ENCODE measurements at regions not wholly inside any gene's neighbourhood (a gene's known extent, or its start where the extent isn't known, plus 50 kb on each side); places are given as distances from the start of the nearest gene placed in this dataset.

DNA sequence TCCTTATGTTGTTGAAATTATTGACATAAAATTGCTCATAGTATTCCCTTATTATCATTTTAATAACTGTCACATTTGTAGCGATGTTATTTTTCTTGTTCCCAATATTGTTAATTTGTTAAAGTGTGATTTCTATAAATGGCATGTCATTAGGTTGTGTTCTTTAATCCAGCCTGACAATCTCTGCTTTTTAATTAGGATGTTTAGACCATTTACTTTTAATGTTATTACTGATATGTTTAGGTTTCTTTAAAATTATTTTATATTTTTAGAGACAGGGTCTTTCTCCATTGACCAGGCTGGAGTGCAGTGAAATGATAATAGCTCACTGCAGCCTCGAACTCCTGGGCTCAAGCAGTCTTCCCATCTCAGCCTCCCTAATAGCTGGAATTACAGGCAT is 408.5 kb downstream of the DLEU7 start:
- CTCF ChIA-PET, result no interaction called here
- TF ChIP-seq, protein P1, sequence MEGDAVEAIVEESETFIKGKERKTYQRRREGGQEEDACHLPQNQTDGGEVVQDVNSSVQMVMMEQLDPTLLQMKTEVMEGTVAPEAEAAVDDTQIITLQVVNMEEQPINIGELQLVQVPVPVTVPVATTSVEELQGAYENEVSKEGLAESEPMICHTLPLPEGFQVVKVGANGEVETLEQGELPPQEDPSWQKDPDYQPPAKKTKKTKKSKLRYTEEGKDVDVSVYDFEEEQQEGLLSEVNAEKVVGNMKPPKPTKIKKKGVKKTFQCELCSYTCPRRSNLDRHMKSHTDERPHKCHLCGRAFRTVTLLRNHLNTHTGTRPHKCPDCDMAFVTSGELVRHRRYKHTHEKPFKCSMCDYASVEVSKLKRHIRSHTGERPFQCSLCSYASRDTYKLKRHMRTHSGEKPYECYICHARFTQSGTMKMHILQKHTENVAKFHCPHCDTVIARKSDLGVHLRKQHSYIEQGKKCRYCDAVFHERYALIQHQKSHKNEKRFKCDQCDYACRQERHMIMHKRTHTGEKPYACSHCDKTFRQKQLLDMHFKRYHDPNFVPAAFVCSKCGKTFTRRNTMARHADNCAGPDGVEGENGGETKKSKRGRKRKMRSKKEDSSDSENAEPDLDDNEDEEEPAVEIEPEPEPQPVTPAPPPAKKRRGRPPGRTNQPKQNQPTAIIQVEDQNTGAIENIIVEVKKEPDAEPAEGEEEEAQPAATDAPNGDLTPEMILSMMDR (conservative IDR thresholded peaks at IDR 0.05; ENCODE audit: low read depth, low read length), result no peak
- TF ChIP-seq EZH2 (IDR thresholded peaks at IDR 0.05; ENCODE audit: borderline replicate concordance, low read depth, low read length, poor library complexity, severe bottlenecking), result no peak
- Histone ChIP-seq H3K4me1 (ENCODE audit: insufficient read depth, low read length, poor library complexity, severe bottlenecking) (no peaks in the 10 kb centered on the region), H3K27me3 (replicated peaks; ENCODE audit: insufficient read depth, low read depth, low read length, poor library complexity) (no peaks in the 10 kb centered on the region), H3K27ac (ENCODE audit: low read depth, low read length, poor library complexity, severe bottlenecking) (no peak overlapping the region), H3K4me3 (ENCODE audit: low read depth, low read length, poor library complexity, severe bottlenecking) (no peak overlapping the region), H3K9me3 (ENCODE audit: low read depth, low read length, poor library complexity, severe bottlenecking) (no peaks in the 10 kb centered on the region), H3K36me3 (ENCODE audit: insufficient read depth, low read length, poor library complexity, severe bottlenecking) (no peaks in the 10 kb centered on the region)
- POLR2A ChIA-PET (ENCODE audit: low non-redundant PET), result no interaction called here
- no TSS peak for BruUV-seq (replicated peaks)
- no peak for DNase-seq (ENCODE audit: low spot score)
- intact Hi-C loops (cut with micrococcal nuclease; ENCODE audit: unreplicated experiment), result no loop called here

DNA sequence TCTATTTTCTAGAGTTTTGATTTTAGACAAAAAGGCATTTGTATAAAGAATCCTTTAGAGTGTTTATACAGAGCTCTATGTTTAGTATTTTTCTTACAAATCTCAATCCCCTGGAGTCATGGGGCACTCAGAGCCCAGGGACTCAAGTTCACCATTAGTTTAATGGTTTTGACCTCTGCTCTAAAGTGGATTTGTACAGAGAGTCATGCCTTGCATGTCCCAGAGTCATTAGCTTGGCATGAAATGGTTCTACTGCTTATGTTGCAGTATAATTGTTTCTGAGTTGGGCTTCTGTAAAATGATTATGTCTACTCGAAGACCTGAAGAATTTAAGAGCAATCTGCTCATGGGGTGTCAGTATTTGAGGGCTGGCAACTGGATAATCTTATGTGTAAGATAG is 406.2 kb downstream of the DLEU7 start:
- H3K36me3 ChIP-seq (ENCODE audit: insufficient read depth, low read length, poor library complexity, severe bottlenecking), result no peaks in the 10 kb centered on the region
- CTCF ChIA-PET, result no interaction called here
- TF ChIP-seq EZH2 (IDR thresholded peaks at IDR 0.05; ENCODE audit: borderline replicate concordance, low read depth, low read length, poor library complexity, severe bottlenecking), result no peak
- TF ChIP-seq, protein P1 (conservative IDR thresholded peaks at IDR 0.05; ENCODE audit: low read depth, low read length), result no peak
- no peak overlapping the region for H3K27ac ChIP-seq (ENCODE audit: low read depth, low read length, poor library complexity, severe bottlenecking)
- intact Hi-C loops (cut with micrococcal nuclease; ENCODE audit: unreplicated experiment), result no loop called here
- POLR2A ChIA-PET (ENCODE audit: low non-redundant PET), result no interaction called here
- no peak for DNase-seq (ENCODE audit: low spot score)
- no peaks in the 10 kb centered on the region for H3K4me1 ChIP-seq (ENCODE audit: insufficient read depth, low read length, poor library complexity, severe bottlenecking)
- BruUV-seq (replicated peaks), result no TSS peak
- no peaks in the 10 kb centered on the region for H3K27me3 ChIP-seq (replicated peaks; ENCODE audit: insufficient read depth, low read depth, low read length, poor library complexity)
- no peak overlapping the region for H3K4me3 ChIP-seq (ENCODE audit: low read depth, low read length, poor library complexity, severe bottlenecking)
- no peaks in the 10 kb centered on the region for H3K9me3 ChIP-seq (ENCODE audit: low read depth, low read length, poor library complexity, severe bottlenecking)

DNA sequence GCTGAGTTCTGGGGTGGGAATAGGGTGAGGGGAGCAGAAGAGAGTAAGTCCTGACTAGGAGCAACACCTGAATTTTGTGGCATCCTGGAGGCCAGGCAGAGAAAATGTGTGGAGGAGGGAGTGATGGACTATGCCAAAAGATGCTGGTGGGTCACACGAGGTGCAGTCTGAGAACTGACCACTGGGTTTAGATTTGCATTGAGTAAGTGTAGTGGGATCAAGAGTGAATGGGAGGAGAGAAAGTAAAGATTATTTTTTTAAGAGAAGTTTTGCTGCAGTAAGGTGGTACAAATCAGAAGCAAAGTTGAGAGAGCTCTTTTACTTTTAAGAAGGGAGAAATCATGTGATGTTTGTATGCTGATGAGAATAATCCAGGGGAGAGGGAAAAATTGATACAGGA is 405.1 kb downstream of the DLEU7 start:
- Histone ChIP-seq H3K27me3 (replicated peaks; ENCODE audit: insufficient read depth, low read depth, low read length, poor library complexity) (no peaks in the 10 kb centered on the region), H3K36me3 (ENCODE audit: insufficient read depth, low read length, poor library complexity, severe bottlenecking) (no peaks in the 10 kb centered on the region), H3K4me3 (ENCODE audit: low read depth, low read length, poor library complexity, severe bottlenecking) (no peak overlapping the region), H3K27ac (ENCODE audit: low read depth, low read length, poor library complexity, severe bottlenecking) (no peak overlapping the region), H3K9me3 (ENCODE audit: low read depth, low read length, poor library complexity, severe bottlenecking) (no peaks in the 10 kb centered on the region), H3K4me1 (ENCODE audit: insufficient read depth, low read length, poor library complexity, severe bottlenecking) (no peaks in the 10 kb centered on the region)
- no peak for DNase-seq (ENCODE audit: low spot score)
- intact Hi-C loops (cut with micrococcal nuclease; ENCODE audit: unreplicated experiment), result no loop called here
- TF ChIP-seq, protein P1 (conservative IDR thresholded peaks at IDR 0.05; ENCODE audit: low read depth, low read length), result no peak
- TF ChIP-seq EZH2 (IDR thresholded peaks at IDR 0.05; ENCODE audit: borderline replicate concordance, low read depth, low read length, poor library complexity, severe bottlenecking), result no peak
- ChIA-PET CTCF (no interaction called here), POLR2A (ENCODE audit: low non-redundant PET) (no interaction called here)
- BruUV-seq (replicated peaks), result no TSS peak
